ENCODE measurements at regions not wholly inside any gene's neighbourhood (a gene's known extent, or its start where the extent isn't known, plus 50 kb on each side); places are given as distances from the start of the nearest gene placed in this dataset.

- no peak for TF ChIP-seq CTCF (conservative IDR thresholded peaks at IDR 0.05)
- no peak for TF ChIP-seq EZH2 (IDR thresholded peaks at IDR 0.05; ENCODE audit: low read depth)
These were observed 87.0 kb upstream of the AMOTL1 start for GRCh38 chr11:94681140-94681539.
